GM12872 (cell line): ENCODE measurements at regions not wholly inside any gene's neighbourhood (a gene's known extent, or its start where the extent isn't known, plus 50 kb on each side); places are given as distances from the start of the nearest gene placed in this dataset.

ENCODE experiments used
- TF ChIP-seq, protein P1 (sequence below): IDR thresholded peaks from 3 replicates; pipeline ENCODE4 v1.5.1; 2011; ENCODE audit warnings: low read depth, mild to moderate bottlenecking, low read length, moderate library complexity; ENCODE audit not compliant: insufficient read depth

DNA sequence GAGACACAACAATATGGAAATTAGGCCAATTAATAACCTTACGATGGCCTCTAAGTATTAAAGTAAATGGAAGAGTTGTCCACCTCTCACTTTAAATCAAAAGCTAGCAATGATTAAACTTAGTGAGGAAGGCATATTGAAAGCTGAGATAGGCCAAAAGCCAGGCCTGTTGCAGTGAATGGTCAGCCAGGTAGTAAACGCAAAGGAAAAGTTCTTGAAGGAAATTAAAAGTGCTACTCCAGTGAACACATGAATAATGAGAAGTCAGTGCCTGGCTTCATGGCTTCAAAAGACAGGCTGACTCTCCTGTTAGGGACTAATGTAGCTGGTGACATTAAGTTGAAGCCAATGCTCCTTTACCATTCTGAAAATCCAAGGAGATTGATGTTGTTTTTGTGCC is 135.3 kb downstream of the NDUFA12 start:
- TF ChIP-seq, protein P1, sequence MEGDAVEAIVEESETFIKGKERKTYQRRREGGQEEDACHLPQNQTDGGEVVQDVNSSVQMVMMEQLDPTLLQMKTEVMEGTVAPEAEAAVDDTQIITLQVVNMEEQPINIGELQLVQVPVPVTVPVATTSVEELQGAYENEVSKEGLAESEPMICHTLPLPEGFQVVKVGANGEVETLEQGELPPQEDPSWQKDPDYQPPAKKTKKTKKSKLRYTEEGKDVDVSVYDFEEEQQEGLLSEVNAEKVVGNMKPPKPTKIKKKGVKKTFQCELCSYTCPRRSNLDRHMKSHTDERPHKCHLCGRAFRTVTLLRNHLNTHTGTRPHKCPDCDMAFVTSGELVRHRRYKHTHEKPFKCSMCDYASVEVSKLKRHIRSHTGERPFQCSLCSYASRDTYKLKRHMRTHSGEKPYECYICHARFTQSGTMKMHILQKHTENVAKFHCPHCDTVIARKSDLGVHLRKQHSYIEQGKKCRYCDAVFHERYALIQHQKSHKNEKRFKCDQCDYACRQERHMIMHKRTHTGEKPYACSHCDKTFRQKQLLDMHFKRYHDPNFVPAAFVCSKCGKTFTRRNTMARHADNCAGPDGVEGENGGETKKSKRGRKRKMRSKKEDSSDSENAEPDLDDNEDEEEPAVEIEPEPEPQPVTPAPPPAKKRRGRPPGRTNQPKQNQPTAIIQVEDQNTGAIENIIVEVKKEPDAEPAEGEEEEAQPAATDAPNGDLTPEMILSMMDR = no peak

DNA sequence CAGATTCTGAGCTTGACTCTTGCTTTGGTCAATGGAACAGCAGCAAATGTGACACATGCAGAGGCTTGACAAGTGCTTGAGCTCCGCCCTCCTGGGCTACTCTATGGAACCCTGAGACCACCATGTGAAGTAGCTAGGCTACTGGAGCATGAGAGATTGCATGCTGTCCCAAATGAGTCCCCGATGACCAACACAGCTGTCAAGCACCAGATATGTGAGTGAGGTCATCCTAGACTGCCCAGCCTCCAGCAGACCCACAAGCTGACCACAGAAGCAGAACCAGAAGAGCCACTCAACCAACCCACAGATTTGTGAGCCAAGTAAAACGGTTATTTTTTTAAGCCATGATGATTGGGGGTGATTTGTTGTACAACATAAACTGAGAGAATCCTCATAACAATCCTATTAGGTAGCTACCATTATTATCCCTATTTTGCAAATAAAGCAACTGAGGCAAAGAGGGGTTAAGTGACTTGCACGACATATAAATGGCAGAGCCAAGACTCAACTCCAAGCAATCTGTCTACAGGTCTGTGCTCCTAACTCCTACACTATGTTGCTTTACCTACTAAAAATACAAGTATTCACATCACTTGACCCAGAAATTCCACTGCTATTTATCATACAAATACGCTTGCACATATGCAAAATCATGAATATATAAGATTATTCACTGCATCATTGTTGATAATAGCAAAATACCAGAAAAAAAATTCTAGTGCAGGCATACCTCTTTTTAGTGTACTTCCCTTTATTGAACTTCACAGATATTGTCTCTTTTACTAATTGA is 136.2 kb downstream of the NDUFA12 start:
- TF ChIP-seq, protein P1 = no peak

DNA sequence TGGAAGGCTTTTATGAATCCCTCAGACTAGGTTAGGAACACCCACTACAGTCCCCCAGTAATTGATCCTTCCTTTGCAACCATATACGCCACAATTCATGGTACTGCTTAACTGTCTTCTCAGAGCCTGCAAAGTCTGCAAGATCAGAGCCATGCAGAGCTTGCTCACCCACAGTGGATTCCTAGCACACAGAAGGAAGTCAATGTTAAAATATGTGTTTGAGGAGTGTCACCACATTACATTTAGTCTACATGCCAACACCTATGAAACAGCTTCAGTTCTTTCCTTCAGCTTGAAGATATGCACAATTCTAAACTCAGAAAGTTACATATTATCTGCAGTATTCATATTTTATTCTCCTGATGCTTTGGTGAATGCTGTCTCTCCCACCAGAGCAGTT is 138.5 kb downstream of the NDUFA12 start:
- TF ChIP-seq, protein P1 = no peak

DNA sequence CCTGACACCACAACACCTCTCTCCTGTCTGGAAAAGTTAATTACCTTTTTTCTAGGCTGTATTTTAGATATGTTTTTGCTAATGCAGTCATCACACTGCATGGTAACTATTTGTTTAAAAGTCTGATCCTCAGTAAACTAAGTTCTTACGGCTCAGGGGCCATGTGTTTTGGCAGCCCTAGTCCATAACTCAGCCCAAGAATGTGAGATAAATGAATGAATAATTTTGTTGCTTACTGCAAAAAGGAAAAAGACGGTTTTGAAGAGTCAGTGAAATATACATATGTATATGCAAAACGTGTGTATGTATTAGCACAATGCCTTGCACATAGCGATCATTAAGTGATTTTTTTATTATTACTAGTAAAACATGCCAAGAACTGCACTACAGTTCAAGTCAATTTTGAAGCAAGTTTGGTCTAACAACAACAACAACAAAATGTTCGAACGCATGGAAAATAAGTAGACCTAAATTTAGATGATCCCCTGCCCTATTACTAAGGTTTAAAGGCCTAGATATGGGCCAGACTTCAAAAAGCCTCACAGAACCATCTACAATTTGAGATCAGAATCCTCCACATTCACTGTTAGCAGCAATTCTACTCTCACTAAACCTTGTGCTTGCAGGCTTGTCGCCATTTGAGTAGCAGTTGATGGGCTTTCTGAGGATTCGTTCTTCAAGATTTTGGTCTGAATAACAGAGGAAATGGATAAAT is 140.0 kb downstream of the NDUFA12 start:
- TF ChIP-seq, protein P1 = no peak

DNA sequence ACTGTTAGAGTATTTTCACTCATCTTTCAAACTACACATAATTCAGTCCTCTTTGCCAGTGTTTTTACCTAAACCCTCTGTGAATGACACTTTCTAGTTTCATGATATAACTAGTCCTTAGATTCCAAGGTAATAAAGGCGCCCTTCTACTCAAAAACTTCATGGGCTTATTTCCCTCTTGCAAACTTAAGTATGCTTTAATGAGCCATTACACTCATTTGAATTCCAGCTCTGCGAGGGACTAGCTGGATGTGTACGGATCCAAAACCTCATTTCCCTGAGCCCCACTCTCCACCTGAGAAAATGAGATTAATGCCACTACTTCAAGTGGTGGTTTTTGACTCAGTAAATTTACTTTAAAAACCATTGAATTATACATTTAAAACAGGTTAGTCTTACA is 141.1 kb downstream of the NDUFA12 start:
- TF ChIP-seq, protein P1 = no peak

DNA sequence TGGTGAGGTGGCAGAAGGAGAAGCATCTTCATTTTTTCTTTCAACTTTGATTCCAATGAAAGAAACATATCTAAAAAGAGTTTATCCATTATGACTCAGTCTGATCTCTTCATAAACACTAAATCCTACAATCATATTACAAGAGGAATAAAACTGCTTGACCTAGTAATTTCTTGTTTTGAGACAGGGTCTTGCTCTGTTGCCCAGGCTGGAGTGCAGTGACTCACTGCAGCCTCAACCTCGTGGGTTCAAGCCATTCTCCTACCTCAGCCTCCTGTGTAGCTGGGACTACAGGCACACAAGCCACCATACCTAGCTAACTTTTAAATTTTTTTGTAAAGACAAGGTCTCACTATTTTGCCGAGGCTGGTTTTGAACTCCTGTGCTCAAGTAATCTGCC is 147.2 kb downstream of the NDUFA12 start:
- TF ChIP-seq, protein P1 = no peak

DNA sequence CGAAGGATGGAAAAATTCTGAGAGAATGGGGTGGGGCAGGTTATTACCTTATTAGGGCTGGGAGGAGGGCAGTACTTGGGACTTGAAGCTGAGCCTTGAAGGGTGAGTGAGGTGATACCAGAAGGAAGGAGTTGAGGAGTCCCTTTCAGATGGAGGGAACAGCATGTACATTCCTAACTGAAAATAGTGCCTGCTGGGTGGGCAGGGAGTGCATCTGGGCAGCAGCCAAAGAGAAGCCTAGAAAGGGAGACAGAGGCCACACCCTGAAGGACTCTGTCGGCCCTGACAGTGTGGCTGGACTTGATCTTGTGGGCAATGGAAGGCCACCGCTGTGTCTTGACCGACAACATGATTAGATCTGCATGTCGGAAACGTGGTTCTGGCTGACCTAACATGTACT is 147.6 kb downstream of the NDUFA12 start:
- TF ChIP-seq, protein P1 = no peak
